ENCODE measurements at regions not wholly inside any gene's neighbourhood (a gene's known extent, or its start where the extent isn't known, plus 50 kb on each side); places are given as distances from the start of the nearest gene placed in this dataset.

DNA sequence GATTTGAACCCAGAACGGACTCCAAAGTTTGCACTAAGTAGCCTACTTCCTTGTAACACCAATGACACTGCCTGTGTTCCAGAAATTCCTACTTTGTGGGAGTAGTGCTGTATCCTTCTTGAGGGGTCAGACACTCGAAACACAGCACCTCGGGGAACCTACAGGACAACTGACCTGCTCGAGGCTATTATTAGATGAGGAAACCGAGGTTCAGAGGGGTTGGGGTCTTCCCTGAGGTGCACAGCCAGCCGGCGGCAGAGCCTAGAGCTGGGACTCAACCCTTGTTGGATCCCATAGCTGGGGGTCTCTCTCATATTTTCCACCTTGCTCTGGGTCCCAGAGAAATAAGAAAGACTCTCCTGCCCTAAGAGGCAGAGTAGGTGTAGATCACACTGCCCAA is 89.8 kb upstream of the PTPN1 start:
- no peak overlapping the region for H2AFZ ChIP-seq (ENCODE audit: control insufficient read depth, low read length)
- no peaks in the 10 kb centered on the region for H3K79me2 ChIP-seq (ENCODE audit: control insufficient read depth, insufficient read depth, low read length)
- H3K27me3 ChIP-seq (ENCODE audit: control insufficient read depth, extremely low read depth, insufficient read depth, low read length) = no peaks in the 10 kb centered on the region
- peaks cover 0 to 4% of the 10 kb centered on the region in 2 experiments for H3K36me3 ChIP-seq (ENCODE audit: control insufficient read depth in 2 of 2, extremely low read depth in 1 of 2, insufficient read depth in 2 of 2, low read length in 2 of 2)
- DNase-seq (ENCODE audit: low read depth, low spot score) (no peak), FAIRE-seq (no peak)
- no peaks in the 10 kb centered on the region for H3K9me1 ChIP-seq (ENCODE audit: control insufficient read depth, extremely low read depth, insufficient read depth, low read length)
- H4K20me1 ChIP-seq (ENCODE audit: control insufficient read depth, extremely low read depth, insufficient read depth, low read length) = no peaks in the 10 kb centered on the region
- H3K9me3 ChIP-seq (ENCODE audit: control insufficient read depth, low read depth, low read length) = no peaks in the 10 kb centered on the region
- dilution Hi-C loops (cut with MboI; ENCODE audit: extremely low pct_ligation_motif_present, low sequenced_read_pairs) = no loop called here
- H3K9ac ChIP-seq (ENCODE audit: control insufficient read depth, extremely low read depth, insufficient read depth, low read length) = no peak overlapping the region
- H3K4me2 ChIP-seq (ENCODE audit: control insufficient read depth, extremely low read depth, insufficient read depth, low read depth, low read length) = no peak overlapping the region
- no peak for TF ChIP-seq CTCF (optimal IDR thresholded peaks at IDR 0.05 in 1 of 3, IDR thresholded peaks at IDR 0.05 in 1 of 3, conservative IDR thresholded peaks at IDR 0.05 in 1 of 3; ENCODE audit: extremely low read depth in 1 of 3, insufficient read depth in 2 of 3, low read length in 3 of 3)
- no peak for TF ChIP-seq EZH2 (IDR thresholded peaks at IDR 0.05; ENCODE audit: low read length)
- H3K27ac ChIP-seq (ENCODE audit: control insufficient read depth, insufficient read depth, low read length) = no peak overlapping the region
- peaks cover 24% of the 10 kb centered on the region for H3K4me1 ChIP-seq (ENCODE audit: control insufficient read depth, extremely low read depth, insufficient read depth, low read length)
- no peak overlapping the region for H3K4me3 ChIP-seq (ENCODE audit: control insufficient read depth in 2 of 3, extremely low read depth in 1 of 3, insufficient read depth in 2 of 3, low read depth in 1 of 3, low read length in 3 of 3)

DNA sequence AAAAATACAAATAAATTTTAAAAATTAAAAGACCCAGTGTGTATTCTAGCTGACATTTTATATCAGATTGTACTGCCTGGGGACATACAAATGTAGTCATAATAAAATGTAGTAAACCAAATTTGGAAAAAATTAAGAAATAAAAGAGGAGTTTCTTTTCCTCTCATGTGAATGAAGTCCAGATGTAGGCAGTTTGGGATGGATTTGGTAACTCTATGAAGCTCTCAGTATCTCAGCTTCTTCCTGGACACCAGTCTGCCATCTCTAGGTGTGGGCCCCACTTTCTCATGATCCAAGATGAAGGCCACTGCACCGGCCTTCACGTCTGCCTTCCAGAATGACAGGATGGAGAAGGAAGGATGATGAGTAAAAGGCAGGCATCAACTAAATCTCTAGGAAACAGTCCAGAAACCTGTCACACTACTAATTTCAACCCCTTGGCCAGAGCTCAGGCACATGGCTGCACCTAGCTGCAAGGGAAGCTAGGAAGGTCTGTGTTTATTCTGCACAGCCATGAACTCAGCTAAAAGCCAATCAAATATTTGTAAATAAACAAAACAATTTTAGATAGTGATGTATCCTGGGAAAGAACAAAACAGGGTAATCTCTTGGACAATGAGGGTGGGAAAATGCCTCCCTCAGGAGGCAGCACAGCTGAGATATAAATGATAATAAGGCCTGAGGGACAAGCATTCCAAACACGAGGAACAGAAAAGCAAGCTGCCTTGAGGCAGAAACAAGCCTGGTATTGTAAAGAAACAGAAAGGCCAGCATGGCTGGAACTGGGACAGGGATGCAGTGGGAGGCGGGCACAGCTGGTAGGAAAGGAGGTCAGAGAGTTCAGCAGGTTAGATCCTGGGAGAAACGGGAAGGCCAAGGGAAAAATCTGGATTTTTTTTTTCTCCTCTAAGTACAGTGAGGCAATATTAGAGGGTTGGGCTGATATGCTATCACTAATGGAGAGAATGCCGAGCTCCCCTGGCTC is 88.5 kb upstream of the PTPN1 start:
- dilution Hi-C loops (cut with MboI; ENCODE audit: extremely low pct_ligation_motif_present, low sequenced_read_pairs) = no loop called here
- no peak overlapping the region for H2AFZ ChIP-seq (ENCODE audit: control insufficient read depth, low read length)
- TF ChIP-seq CTCF (optimal IDR thresholded peaks at IDR 0.05 in 1 of 3, IDR thresholded peaks at IDR 0.05 in 1 of 3, conservative IDR thresholded peaks at IDR 0.05 in 1 of 3; ENCODE audit: extremely low read depth in 1 of 3, insufficient read depth in 2 of 3, low read length in 3 of 3) (no peak), EZH2 (IDR thresholded peaks at IDR 0.05; ENCODE audit: low read length) (no peak)
- H3K4me3 ChIP-seq (ENCODE audit: control insufficient read depth in 2 of 3, extremely low read depth in 1 of 3, insufficient read depth in 2 of 3, low read depth in 1 of 3, low read length in 3 of 3) = no peak overlapping the region
- H3K9ac ChIP-seq (ENCODE audit: control insufficient read depth, extremely low read depth, insufficient read depth, low read length) = peak overlapping the region; percentile 2
- no peaks in the 10 kb centered on the region for H4K20me1 ChIP-seq (ENCODE audit: control insufficient read depth, extremely low read depth, insufficient read depth, low read length)
- H3K9me3 ChIP-seq (ENCODE audit: control insufficient read depth, low read depth, low read length) = no peaks in the 10 kb centered on the region
- H3K27me3 ChIP-seq (ENCODE audit: control insufficient read depth, extremely low read depth, insufficient read depth, low read length) = no peaks in the 10 kb centered on the region
- no peaks in the 10 kb centered on the region for H3K9me1 ChIP-seq (ENCODE audit: control insufficient read depth, extremely low read depth, insufficient read depth, low read length)
- DNase-seq (ENCODE audit: low read depth, low spot score) (no peak), FAIRE-seq (no peak)
- peak overlapping the region; percentile 88 for H3K27ac ChIP-seq (ENCODE audit: control insufficient read depth, insufficient read depth, low read length)
- peak overlapping the region; percentile 1 for H3K4me2 ChIP-seq (ENCODE audit: control insufficient read depth, extremely low read depth, insufficient read depth, low read depth, low read length)
- H3K36me3 ChIP-seq (ENCODE audit: control insufficient read depth in 2 of 2, extremely low read depth in 1 of 2, insufficient read depth in 2 of 2, low read length in 2 of 2) = peaks cover 0 to 5% of the 10 kb centered on the region in 2 experiments
- H3K79me2 ChIP-seq (ENCODE audit: control insufficient read depth, insufficient read depth, low read length) = no peaks in the 10 kb centered on the region
- H3K4me1 ChIP-seq (ENCODE audit: control insufficient read depth, extremely low read depth, insufficient read depth, low read length) = peaks cover 24% of the 10 kb centered on the region

Measured in keratinocyte (primary cell).